Sigmoid colon (tissue), 6 donors: ENCODE measurements at regions not wholly inside any gene's neighbourhood (a gene's known extent, or its start where the extent isn't known, plus 50 kb on each side); places are given as distances from the start of the nearest gene placed in this dataset.

ENCODE experiments used
- DNase-seq: peaks from one replicate; pipeline ENCODE4 v3.0.0-alpha.2; 2019
- H3K27ac ChIP-seq, 4 donors: fragments of 200-600 bp; sonication (generic); one replicate each; pipeline ENCODE4 v1.5.1; 2016 to 2019; ENCODE audit warnings: mild to moderate bottlenecking in 1 of 4
- H3K27me3 ChIP-seq, 3 donors: fragments of 200-600 bp; sonication (generic); one replicate each; pipeline ENCODE4 v1.5.1; 2019; ENCODE audit warnings: mild to moderate bottlenecking in 1 of 3
- H3K36me3 ChIP-seq, 4 donors: fragments of 200-600 bp; sonication (generic); one replicate each; pipeline ENCODE4 v1.5.1; 2016 to 2019
- H3K4me1 ChIP-seq, 4 donors: fragments of 200-600 bp; sonication (generic); one replicate each; pipeline ENCODE4 v1.5.1; 2017 to 2019
- H3K4me3 ChIP-seq, 4 donors: fragments of 200-600 bp; sonication (generic); one replicate each; pipeline ENCODE4 v1.5.1; 2017 to 2019; ENCODE audit warnings: mild to moderate bottlenecking in 2 of 4, moderate library complexity in 1 of 4
- H3K9me3 ChIP-seq, 4 donors: fragments of 200-600 bp in 3 of 4; sonication (generic) in 3 of 4; one replicate each; pipeline versions ENCODE4 v1.5.1 to v1.6.1; 2013 to 2019
- CTCF ChIP-seq, 4 experiments: fragments of 450-650 bp in 3 of 4; fragments of 200-600 bp in 1 of 4; IDR thresholded peaks; one replicate each; pipeline ENCODE4 v1.5.1; 2016 to 2019; ENCODE audit warnings: antibody characterized with exemption in 4 of 4, mild to moderate bottlenecking in 3 of 4, moderate library complexity in 2 of 4
- EP300 ChIP-seq, 4 donors: sonication (generic); formaldehyde crosslinking; IDR thresholded peaks; one replicate each; pipeline ENCODE4 v1.6.1; 2017; ENCODE audit warnings: antibody characterized with exemption in 4 of 4
- POLR2A ChIP-seq, 2 donors: fragments of 450-650 bp; IDR thresholded peaks; one replicate each; pipeline ENCODE4 v1.6.1; 2016; ENCODE audit warnings: antibody characterized with exemption in 2 of 2, mild to moderate bottlenecking in 2 of 2, moderate library complexity in 2 of 2
- POLR2AphosphoS5 ChIP-seq, 4 donors: sonication (generic); formaldehyde crosslinking; IDR thresholded peaks; one replicate each; pipeline ENCODE4 v1.6.1; 2017; ENCODE audit warnings: antibody characterized with exemption in 4 of 4
- WGBS, 2 donors: extraction: QIAGEN DNeasy Blood & Tissue Kit; methylation state at CpG; one replicate each; pipeline ENCODE4 v1.1.7; 2013; 5-methylcytosine and 5-hydroxymethylcytosine counted together
- intact Hi-C: fragments of 100-400 bp; cut with DNase I; formaldehyde crosslinking; loops from one replicate; pipeline ENCODE4 v1.15.1; 2023
- donor health status: healthy with polysubstance abuse.
- donor health status: healthy.

- intact Hi-C loops = no loop called here
Observed at GRCh38 chr2:18723219-18723618, 133.8 kb upstream of the NT5C1B start.

GRCh38 chr2:18722101-18722500, 132.7 kb upstream of the NT5C1B start:
- DNase-seq = no peak
- 84 to 87% methylated on average over 2 of the region's 2 CpGs for WGBS, 2 donors
- TF ChIP-seq POLR2A (IDR thresholded peaks at IDR 0.05) (no peak), EP300 (IDR thresholded peaks at IDR 0.05) (no peak), POLR2AphosphoS5 (IDR thresholded peaks at IDR 0.05) (no peak), CTCF (IDR thresholded peaks at IDR 0.05) (no peak)
- Histone ChIP-seq H3K27me3 (no peaks in the 10 kb centered on the region), H3K27ac (no peak overlapping the region), H3K36me3 (no peaks in the 10 kb centered on the region), H3K4me3 (no peak overlapping the region), H3K4me1 (no peaks in the 10 kb centered on the region), H3K9me3 (no peaks in the 10 kb centered on the region)
- intact Hi-C loops = no loop called here

More at GRCh38 chr2:18723219-18723618, 133.8 kb upstream of the NT5C1B start:
- Histone ChIP-seq H3K9me3 (no peaks in the 10 kb centered on the region), H3K4me1 (no peaks in the 10 kb centered on the region), H3K4me3 (no peak overlapping the region), H3K36me3 (no peaks in the 10 kb centered on the region), H3K27me3 (no peaks in the 10 kb centered on the region), H3K27ac (no peak overlapping the region)
- TF ChIP-seq EP300 (IDR thresholded peaks at IDR 0.05) (no peak), CTCF (IDR thresholded peaks at IDR 0.05) (no peak), POLR2AphosphoS5 (IDR thresholded peaks at IDR 0.05) (no peak), POLR2A (IDR thresholded peaks at IDR 0.05) (no peak)
- DNase-seq = no peak
- 90 to 92% methylated on average over 4 of the region's 4 CpGs for WGBS, 2 donors

GRCh38 chr2:18721038-18721922, 131.9 kb upstream of the NT5C1B start:
- no peaks in the 10 kb centered on the region for H3K27me3 ChIP-seq
- no peak for DNase-seq
- intact Hi-C loops = no loop called here
- H3K27ac ChIP-seq = no peak overlapping the region
- WGBS, 2 donors = 82 to 89% methylated on average over 10 of the region's 10 CpGs
- TF ChIP-seq CTCF (IDR thresholded peaks at IDR 0.05) = no peak
- no peak for TF ChIP-seq EP300 (IDR thresholded peaks at IDR 0.05)
- TF ChIP-seq POLR2AphosphoS5 (IDR thresholded peaks at IDR 0.05) = no peak
- no peak for TF ChIP-seq POLR2A (IDR thresholded peaks at IDR 0.05)
- no peak overlapping the region for H3K4me3 ChIP-seq
- H3K9me3 ChIP-seq = no peaks in the 10 kb centered on the region
- H3K4me1 ChIP-seq = no peaks in the 10 kb centered on the region
- no peaks in the 10 kb centered on the region for H3K36me3 ChIP-seq

GRCh38 chr2:18719978-18720775, 130.8 kb upstream of the NT5C1B start:
- Histone ChIP-seq H3K36me3 (no peaks in the 10 kb centered on the region), H3K27me3 (no peaks in the 10 kb centered on the region), H3K9me3 (no peaks in the 10 kb centered on the region), H3K4me3 (no peak overlapping the region), H3K27ac (no peak overlapping the region), H3K4me1 (no peaks in the 10 kb centered on the region)
- WGBS, 2 donors = 91% methylated on average over 4 of the region's 4 CpGs
- no peak for DNase-seq
- intact Hi-C loops = no loop called here
- TF ChIP-seq CTCF (IDR thresholded peaks at IDR 0.05) = no peak
- no peak for TF ChIP-seq POLR2A (IDR thresholded peaks at IDR 0.05)
- no peak for TF ChIP-seq EP300 (IDR thresholded peaks at IDR 0.05)
- no peak for TF ChIP-seq POLR2AphosphoS5 (IDR thresholded peaks at IDR 0.05)
